H9 (cell line): ENCODE measurements at regions not wholly inside any gene's neighbourhood (a gene's known extent, or its start where the extent isn't known, plus 50 kb on each side); places are given as distances from the start of the nearest gene placed in this dataset.

Experiments used
- DNase-seq: peaks from one replicate; pipeline ENCODE4 v3.0.0-alpha.2; 2017
- H2AFZ ChIP-seq: one replicate; pipeline ENCODE4 v1.6.1; 2013; ENCODE audit warnings: mild to moderate bottlenecking, low read length, control low read depth, moderate library complexity
- H2AK5ac ChIP-seq: 2 replicates; pipeline ENCODE4 v1.6.1; 2013; ENCODE audit warnings: low read length, control low read depth, mixed read lengths; ENCODE audit not compliant: insufficient read length
- H2BK120ac ChIP-seq: one replicate; pipeline ENCODE4 v1.6.1; 2013; ENCODE audit warnings: low read depth, mild to moderate bottlenecking, low read length, control low read depth, inconsistent platforms; ENCODE audit not compliant: poor library complexity, severe bottlenecking
- H2BK12ac ChIP-seq: 2 replicates; pipeline ENCODE4 v1.6.1; 2013; ENCODE audit warnings: low read length, control low read depth, mixed read lengths, low read depth; ENCODE audit not compliant: insufficient read length
- H2BK15ac ChIP-seq: 2 replicates; pipeline ENCODE4 v1.6.1; 2013; ENCODE audit warnings: low read depth, low read length, control low read depth
- H2BK20ac ChIP-seq: one replicate; pipeline ENCODE4 v1.6.1; 2013; ENCODE audit warnings: low read depth, mild to moderate bottlenecking, low read length, control low read depth, inconsistent platforms; ENCODE audit not compliant: poor library complexity, severe bottlenecking
- H2BK5ac ChIP-seq: 2 replicates; pipeline ENCODE4 v1.6.1; 2013; ENCODE audit warnings: low read length, control low read depth, mixed read lengths; ENCODE audit not compliant: insufficient read length
- H3K14ac ChIP-seq: 2 replicates; pipeline ENCODE4 v1.6.1; 2013; ENCODE audit warnings: low read length, control low read depth; ENCODE audit not compliant: insufficient read depth
- H3K18ac ChIP-seq: 2 replicates; pipeline ENCODE4 v1.6.1; 2013; ENCODE audit warnings: low read depth, mild to moderate bottlenecking, mixed read lengths, low read length, control low read depth; ENCODE audit not compliant: insufficient read length
- H3K23ac ChIP-seq: 2 replicates; pipeline ENCODE4 v1.6.1; 2013; ENCODE audit warnings: low read length, control low read depth, mixed read lengths, low read depth; ENCODE audit not compliant: insufficient read length
- H3K23me2 ChIP-seq: 2 replicates; pipeline ENCODE4 v1.6.1; 2013; ENCODE audit warnings: low read depth, mild to moderate bottlenecking, mixed read lengths, low read length, control low read depth; ENCODE audit not compliant: insufficient read length, poor library complexity, severe bottlenecking
- H3K27ac ChIP-seq: 2 replicates; pipeline ENCODE4 v1.5.1; 2013; ENCODE audit warnings: low read length, control low read depth, mixed read lengths, low read depth; ENCODE audit not compliant: insufficient read length
- H3K27me3 ChIP-seq: 2 replicates; pipeline ENCODE4 v1.6.1; 2013; ENCODE audit warnings: low read length, control low read depth, inconsistent platforms; ENCODE audit not compliant: insufficient read depth
- H3K4ac ChIP-seq: 2 replicates; pipeline ENCODE4 v1.6.1; 2013; ENCODE audit warnings: low read depth, mild to moderate bottlenecking, control low read depth, inconsistent platforms, low read length, moderate library complexity
- H3K4me1 ChIP-seq: 2 replicates; pipeline ENCODE4 v1.6.1; 2013; ENCODE audit warnings: low read length, control low read depth, inconsistent platforms; ENCODE audit not compliant: insufficient read depth
- H3K4me2 ChIP-seq: 2 replicates; pipeline ENCODE4 v1.6.1; 2013; ENCODE audit warnings: low read length, control low read depth, mixed read lengths; ENCODE audit not compliant: insufficient read length, insufficient read depth
- H3K56ac ChIP-seq: 2 replicates; pipeline ENCODE4 v1.6.1; 2013; ENCODE audit warnings: low read depth, mild to moderate bottlenecking, mixed read lengths, low read length, control low read depth; ENCODE audit not compliant: insufficient read length
- H3K79me1 ChIP-seq: 2 replicates; pipeline ENCODE4 v1.6.1; 2013; ENCODE audit warnings: low read depth, mild to moderate bottlenecking, moderate library complexity, low read length, control low read depth, inconsistent platforms; ENCODE audit not compliant: insufficient read depth, poor library complexity, severe bottlenecking
- H3K79me2 ChIP-seq: 2 replicates; pipeline ENCODE4 v1.6.1; 2013; ENCODE audit warnings: low read length, control low read depth, inconsistent platforms; ENCODE audit not compliant: insufficient read depth
- H3K9ac ChIP-seq: 2 replicates; pipeline ENCODE4 v1.6.1; 2013; ENCODE audit warnings: low read length, control low read depth, mixed read lengths; ENCODE audit not compliant: insufficient read length; ENCODE audit errors: extremely low read depth
- H3K9me3 ChIP-seq: one replicate; pipeline ENCODE4 v1.6.1; 2013; ENCODE audit warnings: low read depth, low read length, inconsistent platforms; ENCODE audit not compliant: control insufficient read depth
- H3T11ph ChIP-seq: one replicate; pipeline ENCODE4 v1.6.1; 2013; ENCODE audit warnings: mild to moderate bottlenecking, low read length, control low read depth, inconsistent platforms
- H4K20me1 ChIP-seq: one replicate; pipeline ENCODE4 v1.6.1; 2013; ENCODE audit not compliant: control insufficient read depth, insufficient read length, insufficient read depth
- H4K5ac ChIP-seq: 2 replicates; pipeline ENCODE4 v1.6.1; 2013; ENCODE audit warnings: low read depth, mild to moderate bottlenecking, mixed read lengths, low read length, control low read depth; ENCODE audit not compliant: insufficient read length
- H4K8ac ChIP-seq: replicated peaks from 2 replicates; pipeline ENCODE4 v1.6.1; 2013; ENCODE audit warnings: low read length, control low read depth, mixed read lengths, low read depth; ENCODE audit not compliant: insufficient read length
- H4K91ac ChIP-seq: 2 replicates; pipeline ENCODE4 v1.6.1; 2013; ENCODE audit warnings: low read depth, mild to moderate bottlenecking, moderate library complexity, mixed read lengths, low read length, control low read depth; ENCODE audit not compliant: insufficient read length
- H3K27ac Mint-ChIP-seq, 3 experiments: 2 replicates in 2 of 3; 3 replicates in 1 of 3; pipeline ENCODE4 v1.8.0; 2020 to 2021; ENCODE audit warnings: mixed read lengths in 3 of 3, mild to moderate bottlenecking in 1 of 3, moderate library complexity in 1 of 3
- H3K27me3 Mint-ChIP-seq: 2 replicates; pipeline ENCODE4 v1.8.0; 2021; ENCODE audit warnings: low read depth, mild to moderate bottlenecking, moderate library complexity, mixed read lengths
- H3K36me3 Mint-ChIP-seq, 3 experiments: 2 replicates in 2 of 3; 3 replicates in 1 of 3; pipeline ENCODE4 v1.8.0; 2020 to 2021; ENCODE audit warnings: low read depth in 3 of 3, mixed read lengths in 3 of 3; ENCODE audit not compliant: insufficient read depth in 1 of 3
- H3K4me1 Mint-ChIP-seq, 2 experiments: 2 replicates each; pipeline ENCODE4 v1.8.0; 2020; ENCODE audit warnings: mixed read lengths in 2 of 2
- H3K4me3 Mint-ChIP-seq, 2 experiments: 2 replicates in 1 of 2; 3 replicates in 1 of 2; pipeline ENCODE4 v1.8.0; 2020 to 2021; ENCODE audit warnings: mild to moderate bottlenecking in 2 of 2, mixed read lengths in 2 of 2, moderate library complexity in 1 of 2
- H3K9me3 Mint-ChIP-seq, 2 experiments: 2 replicates in 1 of 2; 3 replicates in 1 of 2; pipeline ENCODE4 v1.8.0; 2020; ENCODE audit warnings: mild to moderate bottlenecking in 2 of 2, mixed read lengths in 2 of 2, moderate library complexity in 1 of 2
- WGBS: extraction: QIAGEN DNeasy Blood & Tissue Kit; methylation state at CpG from one replicate; pipeline ENCODE4 v1.1.7; 2013; ENCODE audit warnings: missing lambda C conversion rate, low lambda C conversion rate, mixed read lengths; ENCODE audit not compliant: insufficient read length; ENCODE audit errors: extremely low coverage; 5-methylcytosine and 5-hydroxymethylcytosine counted together
- TF ChIP-seq, protein P1 (sequence below): fragments of 200-600 bp; sonication (generic); conservative IDR thresholded peaks from 3 replicates; pipeline ENCODE4 v1.8.0; 2021; ENCODE audit warnings: antibody characterized with exemption, mild to moderate bottlenecking

DNA sequence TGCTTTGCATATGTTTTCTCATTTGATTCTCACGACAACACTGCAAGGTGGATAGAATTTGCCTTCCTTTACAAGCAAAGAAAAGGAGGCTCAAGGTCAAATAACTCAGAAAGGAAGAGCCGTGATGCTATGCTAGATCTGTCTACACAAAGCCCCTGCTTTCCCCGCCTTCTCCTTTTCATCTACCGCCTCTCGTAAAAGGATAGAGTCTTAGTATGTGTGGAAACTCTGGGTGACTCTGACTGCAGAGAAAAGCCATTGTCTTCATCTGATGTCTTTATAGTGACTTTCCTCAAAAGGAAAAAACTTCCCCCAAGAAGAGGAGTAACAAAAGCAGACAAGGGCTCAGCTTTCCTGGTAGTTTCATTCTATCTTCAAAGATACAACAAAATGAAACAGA lies 292.7 kb downstream of the ACTR3B start:
- H2AFZ ChIP-seq = no peak overlapping the region
- no peak overlapping the region for H3K9ac ChIP-seq
- no CpG with 5 or more reads among the region's 5 CpGs for WGBS
- TF ChIP-seq, protein P1, sequence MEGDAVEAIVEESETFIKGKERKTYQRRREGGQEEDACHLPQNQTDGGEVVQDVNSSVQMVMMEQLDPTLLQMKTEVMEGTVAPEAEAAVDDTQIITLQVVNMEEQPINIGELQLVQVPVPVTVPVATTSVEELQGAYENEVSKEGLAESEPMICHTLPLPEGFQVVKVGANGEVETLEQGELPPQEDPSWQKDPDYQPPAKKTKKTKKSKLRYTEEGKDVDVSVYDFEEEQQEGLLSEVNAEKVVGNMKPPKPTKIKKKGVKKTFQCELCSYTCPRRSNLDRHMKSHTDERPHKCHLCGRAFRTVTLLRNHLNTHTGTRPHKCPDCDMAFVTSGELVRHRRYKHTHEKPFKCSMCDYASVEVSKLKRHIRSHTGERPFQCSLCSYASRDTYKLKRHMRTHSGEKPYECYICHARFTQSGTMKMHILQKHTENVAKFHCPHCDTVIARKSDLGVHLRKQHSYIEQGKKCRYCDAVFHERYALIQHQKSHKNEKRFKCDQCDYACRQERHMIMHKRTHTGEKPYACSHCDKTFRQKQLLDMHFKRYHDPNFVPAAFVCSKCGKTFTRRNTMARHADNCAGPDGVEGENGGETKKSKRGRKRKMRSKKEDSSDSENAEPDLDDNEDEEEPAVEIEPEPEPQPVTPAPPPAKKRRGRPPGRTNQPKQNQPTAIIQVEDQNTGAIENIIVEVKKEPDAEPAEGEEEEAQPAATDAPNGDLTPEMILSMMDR = no peak
- Mint-ChIP-seq H3K9me3 (no peaks in the 10 kb centered on the region), H3K27ac (no peak overlapping the region), H3K4me3 (no peak overlapping the region), H3K4me1 (peaks cover 0 to 3% of the 10 kb centered on the region in 2 experiments; a peak in 3 of 4 replicates), H3K27me3 (no peaks in the 10 kb centered on the region; the same call in 1 of the 2 replicates), H3K36me3 (no peaks in the 10 kb centered on the region; a peak in 1 of 7 replicates)
- no peaks in the 10 kb centered on the region for H3K9me3 ChIP-seq
- H2BK20ac ChIP-seq = no peak overlapping the region
- H3K4ac ChIP-seq = no peak overlapping the region
- H2BK5ac ChIP-seq = no peak overlapping the region
- no peak overlapping the region for H3K18ac ChIP-seq
- H3K27ac ChIP-seq = no peak overlapping the region
- H3K23me2 ChIP-seq = no peaks in the 10 kb centered on the region
- no peak overlapping the region for H3T11ph ChIP-seq
- H3K4me1 ChIP-seq = no peaks in the 10 kb centered on the region
- no peak overlapping the region for H4K91ac ChIP-seq
- no peak overlapping the region for H3K4me2 ChIP-seq
- H4K8ac ChIP-seq = no peak overlapping the region
- no peak overlapping the region for H2BK12ac ChIP-seq
- no peak overlapping the region for H3K56ac ChIP-seq
- H4K5ac ChIP-seq = no peak overlapping the region
- no peaks in the 10 kb centered on the region for H3K79me1 ChIP-seq
- H3K14ac ChIP-seq = no peak overlapping the region
- no peak overlapping the region for H3K23ac ChIP-seq
- H4K20me1 ChIP-seq = no peaks in the 10 kb centered on the region
- no peak overlapping the region for H2BK15ac ChIP-seq
- no peaks in the 10 kb centered on the region for H3K27me3 ChIP-seq
- H2AK5ac ChIP-seq = no peak overlapping the region
- no peak overlapping the region for H2BK120ac ChIP-seq
- DNase-seq = no peak
- H3K79me2 ChIP-seq = no peaks in the 10 kb centered on the region
